ENCODE measurements at regions not wholly inside any gene's neighbourhood (a gene's known extent, or its start where the extent isn't known, plus 50 kb on each side); places are given as distances from the start of the nearest gene placed in this dataset.

- TF ChIP-seq CTCF (conservative IDR thresholded peaks at IDR 0.05; ENCODE audit: control insufficient read depth, insufficient read depth, low read depth, low read length), result no peak
- no peak for DNase-seq (ENCODE audit: low read depth)
- H3K4me3 ChIP-seq (ENCODE audit: control insufficient read depth, low read depth, low read length), result no peak overlapping the region
Observed at GRCh38 chr20:60527656-60528055, 569.4 kb downstream of the CDH26 start.

GRCh38 chr20:60528141-60528540 is 569.9 kb downstream of the CDH26 start:
- H3K4me3 ChIP-seq (ENCODE audit: control insufficient read depth, low read depth, low read length), result no peak overlapping the region
- no peak for DNase-seq (ENCODE audit: low read depth)
- no peak for TF ChIP-seq CTCF (conservative IDR thresholded peaks at IDR 0.05; ENCODE audit: control insufficient read depth, insufficient read depth, low read depth, low read length)

- no peak overlapping the region for H3K4me3 ChIP-seq (ENCODE audit: control insufficient read depth, low read depth, low read length)
- no peak for TF ChIP-seq CTCF (conservative IDR thresholded peaks at IDR 0.05; ENCODE audit: control insufficient read depth, insufficient read depth, low read depth, low read length)
- DNase-seq (ENCODE audit: low read depth), result no peak
Observed at GRCh38 chr20:60529149-60529548, 570.9 kb downstream of the CDH26 start.

GRCh38 chr20:60535211-60535610 is 577.0 kb downstream of the CDH26 start:
- H3K4me3 ChIP-seq (ENCODE audit: control insufficient read depth, low read depth, low read length), result no peak overlapping the region
- no peak for DNase-seq (ENCODE audit: low read depth)
- no peak for TF ChIP-seq CTCF (conservative IDR thresholded peaks at IDR 0.05; ENCODE audit: control insufficient read depth, insufficient read depth, low read depth, low read length)

- no peak for DNase-seq (ENCODE audit: low read depth)
- TF ChIP-seq CTCF (conservative IDR thresholded peaks at IDR 0.05; ENCODE audit: control insufficient read depth, insufficient read depth, low read depth, low read length), result no peak
- no peak overlapping the region for H3K4me3 ChIP-seq (ENCODE audit: control insufficient read depth, low read depth, low read length)
Observed at GRCh38 chr20:60540591-60540990, 582.4 kb downstream of the CDH26 start.

GRCh38 chr20:60541991-60542390 is 583.8 kb downstream of the CDH26 start:
- TF ChIP-seq CTCF (conservative IDR thresholded peaks at IDR 0.05; ENCODE audit: control insufficient read depth, insufficient read depth, low read depth, low read length), result no peak
- H3K4me3 ChIP-seq (ENCODE audit: control insufficient read depth, low read depth, low read length), result no peak overlapping the region
- DNase-seq (ENCODE audit: low read depth), result no peak

GRCh38 chr20:60543598-60543997 is 585.4 kb downstream of the CDH26 start:
- TF ChIP-seq CTCF (conservative IDR thresholded peaks at IDR 0.05; ENCODE audit: control insufficient read depth, insufficient read depth, low read depth, low read length), result no peak
- no peak overlapping the region for H3K4me3 ChIP-seq (ENCODE audit: control insufficient read depth, low read depth, low read length)
- no peak for DNase-seq (ENCODE audit: low read depth)

Data from fibroblast of mammary gland (primary cell).